Neural cell (in vitro differentiated cells): ENCODE measurements at regions not wholly inside any gene's neighbourhood (a gene's known extent, or its start where the extent isn't known, plus 50 kb on each side); places are given as distances from the start of the nearest gene placed in this dataset.

Experiments
- CTCF ChIP-seq: fragments of 450-650 bp; IDR thresholded peaks from 2 replicates; pipeline ENCODE4 v1.5.1; 2014; ENCODE audit warnings: antibody characterized with exemption, mild to moderate bottlenecking, moderate library complexity; ENCODE audit not compliant: poor library complexity, severe bottlenecking
- EP300 ChIP-seq: fragments of 450-650 bp; conservative IDR thresholded peaks from 2 replicates; pipeline ENCODE4 v1.6.1; 2014; ENCODE audit warnings: antibody characterized with exemption, mild to moderate bottlenecking, moderate library complexity; ENCODE audit not compliant: poor library complexity, severe bottlenecking
- MXI1 ChIP-seq: fragments of 450-650 bp; conservative IDR thresholded peaks from 2 replicates; pipeline ENCODE4 v1.6.1; 2014; ENCODE audit warnings: antibody characterized with exemption, mild to moderate bottlenecking; ENCODE audit not compliant: poor library complexity, severe bottlenecking
- REST ChIP-seq: IDR thresholded peaks from 2 replicates; pipeline ENCODE4 v1.6.1; 2012; ENCODE audit warnings: borderline replicate concordance

DNA sequence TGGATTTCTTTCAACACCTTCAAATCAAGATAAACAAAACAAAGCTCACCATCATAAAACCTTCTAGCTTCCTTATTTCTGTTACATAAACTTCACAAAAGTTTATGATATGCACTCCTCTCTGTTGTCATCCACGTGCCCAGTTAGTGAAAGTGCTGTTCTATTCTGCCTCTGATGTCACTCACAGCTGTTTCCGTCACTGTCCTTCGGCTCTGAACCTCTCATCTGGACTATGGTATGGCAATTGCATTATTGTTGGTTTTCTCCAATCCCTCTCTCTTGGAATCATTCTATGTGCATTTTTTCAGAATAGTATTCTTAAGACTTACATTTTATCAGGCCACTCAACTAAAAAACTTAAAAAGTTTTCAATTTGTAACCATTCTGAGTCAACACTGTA, 264.2 kb upstream of the DAPK1 start:
- TF ChIP-seq CTCF (no peak), REST (no peak), MXI1 (no peak), EP300 (no peak)
